GM12878 (cell line): ENCODE measurements at regions not wholly inside any gene's neighbourhood (a gene's known extent, or its start where the extent isn't known, plus 50 kb on each side); places are given as distances from the start of the nearest gene placed in this dataset.

Experiments
- CBX5 ChIP-seq: sonication (generic); IDR thresholded peaks from 2 replicates; pipeline ENCODE4 v1.6.1; 2016; ENCODE audit warnings: low read depth, moderate library complexity, mild to moderate bottlenecking, inconsistent platforms
- SMC3 ChIP-seq: IDR thresholded peaks from 2 replicates; pipeline ENCODE4 v1.6.1; 2011; ENCODE audit warnings: low read length, improper control_type of control experiment, borderline replicate concordance
- ZNF384 ChIP-seq: IDR thresholded peaks from 2 replicates; pipeline ENCODE4 v1.6.1; 2012; ENCODE audit warnings: low read depth, mild to moderate bottlenecking, low read length, improper control_type of control experiment, borderline replicate concordance
- TF ChIP-seq, protein P1 (sequence below): IDR thresholded peaks from 2 replicates; pipeline ENCODE4 v1.6.1; 2012; ENCODE audit warnings: low read depth, low read length, improper control_type of control experiment
- TF ChIP-seq, protein P2 (sequence below): IDR thresholded peaks from 2 replicates; pipeline ENCODE4 v1.6.1; 2012; ENCODE audit warnings: low read length, inconsistent platforms

DNA sequence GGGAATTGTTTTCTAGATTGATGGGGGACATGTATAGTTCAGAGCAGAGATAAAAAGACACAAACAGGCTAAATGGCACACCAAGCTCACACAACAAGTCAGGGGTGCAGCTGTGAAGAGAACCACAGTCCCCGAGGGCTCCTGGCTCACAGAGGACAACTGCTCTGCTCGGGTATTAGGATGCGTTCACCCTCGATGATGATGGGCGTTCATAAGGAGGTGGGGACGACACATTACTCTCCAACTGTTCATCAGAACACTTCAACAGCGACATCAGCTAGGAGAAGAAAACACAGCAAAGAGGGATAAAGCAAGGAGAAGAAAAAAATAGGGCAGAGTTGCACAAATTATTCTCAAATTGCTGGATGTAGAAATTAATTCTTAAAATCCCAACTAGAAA is 174.8 kb upstream of the RREB1 start:
- TF ChIP-seq CBX5 (no peak), ZNF384 (no peak), SMC3 (no peak)
- TF ChIP-seq, protein P1, sequence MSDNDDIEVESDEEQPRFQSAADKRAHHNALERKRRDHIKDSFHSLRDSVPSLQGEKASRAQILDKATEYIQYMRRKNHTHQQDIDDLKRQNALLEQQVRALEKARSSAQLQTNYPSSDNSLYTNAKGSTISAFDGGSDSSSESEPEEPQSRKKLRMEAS, result no peak
- TF ChIP-seq, protein P2, sequence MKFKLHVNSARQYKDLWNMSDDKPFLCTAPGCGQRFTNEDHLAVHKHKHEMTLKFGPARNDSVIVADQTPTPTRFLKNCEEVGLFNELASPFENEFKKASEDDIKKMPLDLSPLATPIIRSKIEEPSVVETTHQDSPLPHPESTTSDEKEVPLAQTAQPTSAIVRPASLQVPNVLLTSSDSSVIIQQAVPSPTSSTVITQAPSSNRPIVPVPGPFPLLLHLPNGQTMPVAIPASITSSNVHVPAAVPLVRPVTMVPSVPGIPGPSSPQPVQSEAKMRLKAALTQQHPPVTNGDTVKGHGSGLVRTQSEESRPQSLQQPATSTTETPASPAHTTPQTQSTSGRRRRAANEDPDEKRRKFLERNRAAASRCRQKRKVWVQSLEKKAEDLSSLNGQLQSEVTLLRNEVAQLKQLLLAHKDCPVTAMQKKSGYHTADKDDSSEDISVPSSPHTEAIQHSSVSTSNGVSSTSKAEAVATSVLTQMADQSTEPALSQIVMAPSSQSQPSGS, result no peak
